ENCODE measurements at regions not wholly inside any gene's neighbourhood (a gene's known extent, or its start where the extent isn't known, plus 50 kb on each side); places are given as distances from the start of the nearest gene placed in this dataset.

GRCh38 chr7:46932676-46933424 lies 649.1 kb downstream of the TNS3 start:
- TF ChIP-seq CTCF (IDR thresholded peaks at IDR 0.05; ENCODE audit: control insufficient read depth, extremely low read depth, insufficient read depth), result peak; percentile 25; the same call in 1 of the 2 replicates
- peak; percentile 81 for DNase-seq (ENCODE audit: low read depth)
- no peak overlapping the region for H3K4me3 ChIP-seq (ENCODE audit: low read depth, low read length)

- H3K4me3 ChIP-seq (ENCODE audit: low read depth, low read length), result no peak overlapping the region
- TF ChIP-seq CTCF (IDR thresholded peaks at IDR 0.05; ENCODE audit: control insufficient read depth, extremely low read depth, insufficient read depth), result no peak
- peak; percentile 72 for DNase-seq (ENCODE audit: low read depth)
These were observed 649.6 kb downstream of the TNS3 start for GRCh38 chr7:46932306-46932675.

- H3K4me3 ChIP-seq (ENCODE audit: low read depth, low read length), result no peak overlapping the region
- no peak for TF ChIP-seq CTCF (IDR thresholded peaks at IDR 0.05; ENCODE audit: control insufficient read depth, extremely low read depth, insufficient read depth)
- DNase-seq (ENCODE audit: low read depth), result no peak
These were observed 651.5 kb downstream of the TNS3 start for GRCh38 chr7:46930366-46930765.

DNA sequence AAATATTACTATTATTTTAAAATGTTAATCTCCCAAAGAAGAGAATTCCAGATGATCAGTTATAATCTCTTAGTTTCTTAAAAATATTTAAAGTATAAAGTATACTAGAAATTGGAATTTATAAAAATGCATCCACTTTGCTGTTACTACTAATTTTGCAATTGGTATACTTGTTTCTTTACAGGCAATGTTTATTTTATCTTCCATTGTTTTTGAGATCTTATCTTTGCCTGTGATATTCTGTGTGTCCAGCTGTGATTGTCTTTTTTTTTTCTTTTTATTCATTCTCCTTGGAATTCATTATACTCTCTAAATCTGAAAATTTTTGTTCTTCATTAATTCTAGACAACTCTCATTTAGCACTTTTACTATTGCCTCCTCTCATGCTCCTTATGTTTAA lies 652.6 kb downstream of the TNS3 start:
- no peak overlapping the region for H3K4me3 ChIP-seq (ENCODE audit: low read depth, low read length)
- no peak for DNase-seq (ENCODE audit: low read depth)
- no peak for TF ChIP-seq CTCF (IDR thresholded peaks at IDR 0.05; ENCODE audit: control insufficient read depth, extremely low read depth, insufficient read depth)

DNA sequence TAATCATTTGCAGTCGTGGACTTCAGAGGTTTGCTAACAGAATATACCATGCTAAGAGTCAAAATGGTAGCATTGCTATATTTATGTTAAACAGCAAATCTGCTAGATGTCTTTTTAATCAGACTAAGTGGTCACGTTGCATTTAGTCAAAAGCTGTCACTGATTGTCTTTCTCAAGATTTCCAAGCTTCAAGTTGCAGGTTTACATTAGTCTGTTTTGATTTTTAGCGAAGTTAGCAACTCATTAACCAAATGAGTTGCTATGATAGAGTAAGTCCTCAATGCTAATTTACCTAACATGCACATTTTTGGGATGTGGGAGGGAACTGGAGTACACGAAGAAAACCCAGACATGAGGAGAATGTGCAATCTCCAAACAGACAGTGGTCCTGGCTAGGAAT lies 653.2 kb downstream of the TNS3 start:
- DNase-seq (ENCODE audit: low read depth), result no peak
- no peak overlapping the region for H3K4me3 ChIP-seq (ENCODE audit: low read depth, low read length)
- TF ChIP-seq CTCF (IDR thresholded peaks at IDR 0.05; ENCODE audit: control insufficient read depth, extremely low read depth, insufficient read depth), result no peak

DNA sequence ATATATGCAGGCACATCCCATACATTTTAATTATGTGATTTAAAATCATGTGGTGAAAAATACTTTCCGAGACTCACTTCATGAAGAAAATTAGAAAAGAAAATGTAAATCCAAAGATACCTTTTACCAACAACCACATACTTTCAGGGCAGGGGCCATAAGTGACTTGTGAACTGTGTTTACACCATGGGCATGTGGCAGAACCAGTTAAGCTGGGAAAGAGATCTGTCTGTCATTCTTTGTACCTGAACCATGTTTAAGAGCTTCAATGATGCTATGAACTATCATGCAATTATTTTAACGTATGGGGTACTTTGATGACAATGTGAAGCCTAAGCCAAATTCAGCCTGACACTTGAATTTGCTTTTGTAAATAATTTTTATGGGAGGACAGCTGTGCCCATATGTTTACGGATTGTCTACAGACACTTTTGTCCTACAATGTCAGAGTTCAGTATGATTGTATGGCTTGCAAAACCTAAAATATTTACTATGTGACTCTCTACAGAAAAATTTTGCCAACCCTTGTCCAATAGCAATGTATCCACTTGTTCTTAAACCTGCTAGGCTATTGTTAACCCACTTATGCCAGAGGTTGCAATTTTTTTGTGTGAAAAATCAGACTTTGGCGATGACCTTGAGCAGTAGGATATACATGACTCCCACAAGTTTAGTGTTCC lies 654.6 kb downstream of the TNS3 start:
- TF ChIP-seq CTCF (IDR thresholded peaks at IDR 0.05; ENCODE audit: control insufficient read depth, extremely low read depth, insufficient read depth), result no peak
- no peak overlapping the region for H3K4me3 ChIP-seq (ENCODE audit: low read depth, low read length)
- no peak for DNase-seq (ENCODE audit: low read depth)
